Suppressor macrophage treated with lipopolysaccharide for 1 hour (primary cell): ENCODE measurements at regions not wholly inside any gene's neighbourhood (a gene's known extent, or its start where the extent isn't known, plus 50 kb on each side); places are given as distances from the start of the nearest gene placed in this dataset.
A peak's percentile ranks its signal among the peaks of the same experiment; 100 is the strongest.
"Not testable (repeated sequence)": the region's sequence is repeated elsewhere in the genome, so short reads cannot be mapped to it uniquely, and the experiment has no call there.

Source experiments
- DNase-seq, 3 donors: peaks; one replicate each; pipeline ENCODE4 v3.0.0-alpha.2; 2020 to 2022

DNA sequence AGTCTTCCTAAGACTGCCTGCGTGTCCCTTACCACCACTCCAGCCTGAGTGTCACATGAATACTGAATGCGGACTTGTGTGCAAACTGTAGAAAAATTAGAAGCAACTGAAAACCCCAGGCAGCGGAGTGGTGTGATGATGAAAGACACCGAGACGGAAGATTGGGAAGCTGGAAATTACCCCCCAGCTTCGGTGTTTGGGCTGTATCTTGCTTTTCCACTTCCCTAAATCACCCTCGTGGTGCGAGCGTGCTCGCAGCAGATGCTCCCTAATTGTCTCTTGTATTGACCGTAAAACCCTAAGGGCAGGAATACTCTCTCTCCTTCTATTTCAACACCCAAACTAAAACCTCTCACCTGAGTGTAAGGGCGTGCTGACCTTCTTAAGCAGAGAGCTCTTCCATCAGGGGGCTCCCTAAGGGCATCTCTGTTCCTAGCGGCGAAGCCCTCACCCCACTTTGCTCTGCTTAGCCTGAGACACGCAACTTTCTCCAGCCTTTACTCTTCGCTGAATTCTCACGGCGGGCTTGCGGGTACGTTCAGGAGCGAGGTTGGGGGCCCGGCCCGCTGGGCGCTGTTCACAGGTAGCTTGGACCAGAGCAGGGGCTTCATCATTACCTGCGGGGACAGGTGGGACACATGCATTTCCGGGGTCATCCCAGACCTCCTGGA, 62.4 kb downstream of the CRYBB2 start:
- DNase-seq = peak; percentile 59 to 63 (median 61)

DNA sequence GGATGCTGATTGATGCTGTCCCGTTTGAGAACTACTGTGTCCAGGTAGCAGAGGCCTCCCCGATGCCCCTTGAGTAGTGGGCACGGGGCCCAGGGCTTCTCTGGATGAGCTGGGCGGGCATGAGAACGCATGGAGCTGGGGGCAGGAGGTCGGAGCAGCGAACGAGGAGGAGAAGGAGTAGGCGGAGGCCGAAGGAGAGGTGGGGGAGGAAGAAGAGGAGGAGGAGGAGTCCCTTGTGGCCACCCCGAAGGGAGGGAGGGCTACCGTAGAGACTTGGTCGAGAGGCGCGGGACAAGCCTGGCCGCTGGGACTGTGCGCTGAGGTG, 62.9 kb downstream of the CRYBB2 start:
- no peak for DNase-seq

DNA sequence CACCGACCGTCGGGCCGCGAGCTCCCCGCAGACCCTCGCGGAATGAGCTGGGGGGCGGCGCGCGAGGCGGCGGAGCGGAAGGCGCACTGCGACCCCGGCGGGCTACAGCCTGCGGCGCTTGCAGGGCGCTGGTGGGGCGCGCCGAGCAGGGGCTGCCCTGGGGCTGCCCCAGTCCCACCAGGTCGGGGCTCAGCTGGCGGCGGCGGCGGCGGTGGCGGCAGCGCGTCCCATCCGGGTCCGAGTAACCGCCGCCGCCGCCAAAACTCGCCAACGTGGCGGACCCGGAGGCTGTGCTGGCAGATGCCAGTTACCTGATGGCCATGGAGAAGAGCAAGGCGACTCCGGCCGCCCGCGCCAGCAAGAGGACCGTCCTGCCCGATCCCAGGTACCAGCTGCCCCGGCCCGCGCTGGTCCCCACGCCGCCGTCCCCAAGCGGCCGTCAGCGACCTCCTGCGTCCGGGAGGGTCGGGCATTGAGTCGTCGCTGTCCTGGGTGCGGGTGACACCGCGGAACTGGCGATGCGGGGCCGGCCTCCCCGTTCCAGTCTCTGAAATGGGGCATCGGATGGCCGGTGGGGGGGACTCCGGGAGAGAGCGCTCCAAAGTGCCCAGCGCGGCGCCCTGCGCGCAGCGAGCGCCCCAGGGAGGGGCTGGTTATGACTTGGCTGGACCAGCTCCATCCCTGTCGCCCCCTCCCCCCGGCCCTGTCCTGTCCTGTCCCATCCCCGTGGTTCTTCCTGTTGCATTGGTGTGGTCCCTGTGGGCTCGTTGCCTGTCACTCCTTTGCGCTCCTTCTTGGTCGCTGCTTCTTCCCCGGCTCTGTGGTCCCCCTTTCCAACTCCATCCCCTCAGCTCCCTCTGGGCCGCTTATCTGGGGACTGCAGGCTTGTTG, 63.5 kb downstream of the CRYBB2 start:
- DNase-seq = no peak

DNA sequence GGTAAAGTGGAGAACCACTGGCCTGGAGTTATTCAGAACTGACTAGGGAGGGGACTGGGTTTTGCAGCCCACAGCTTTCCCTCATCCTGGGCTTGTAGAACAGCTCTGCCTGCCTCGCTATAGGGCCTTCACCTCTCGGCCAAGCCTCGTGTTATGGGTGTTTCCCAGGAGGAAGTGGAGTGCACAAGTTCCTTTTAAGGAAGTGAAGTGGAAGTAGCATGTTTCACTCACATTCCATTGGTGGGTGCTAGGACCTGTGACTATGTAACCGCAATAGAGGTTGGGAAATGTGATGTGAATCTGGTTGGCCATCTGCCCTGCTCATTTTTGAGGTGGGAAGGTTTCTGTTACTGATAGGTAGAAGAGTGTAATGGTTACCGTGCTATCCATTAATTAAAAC, 69.0 kb downstream of the CRYBB2 start:
- DNase-seq = not testable (repeated sequence)

DNA sequence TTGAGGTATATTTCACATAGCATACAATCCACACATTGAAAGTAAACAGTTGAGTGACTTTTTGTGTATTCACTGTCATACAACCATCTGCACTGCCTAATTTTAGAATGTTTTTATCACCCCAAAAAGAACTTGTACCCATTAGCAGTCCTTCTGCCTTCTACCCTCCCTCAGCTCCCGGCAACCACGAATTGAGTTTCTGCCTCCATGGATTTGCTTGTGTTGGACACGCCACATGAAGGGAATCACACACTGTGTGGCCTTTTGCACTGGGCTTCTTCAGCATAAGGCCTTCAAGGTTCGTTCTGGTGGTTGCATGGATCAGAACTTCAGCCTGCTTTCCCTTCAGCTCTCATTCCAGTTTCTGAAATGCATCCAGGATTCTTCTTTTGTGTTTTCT, 82.5 kb downstream of the CRYBB2 start:
- DNase-seq = not testable (repeated sequence)

DNA sequence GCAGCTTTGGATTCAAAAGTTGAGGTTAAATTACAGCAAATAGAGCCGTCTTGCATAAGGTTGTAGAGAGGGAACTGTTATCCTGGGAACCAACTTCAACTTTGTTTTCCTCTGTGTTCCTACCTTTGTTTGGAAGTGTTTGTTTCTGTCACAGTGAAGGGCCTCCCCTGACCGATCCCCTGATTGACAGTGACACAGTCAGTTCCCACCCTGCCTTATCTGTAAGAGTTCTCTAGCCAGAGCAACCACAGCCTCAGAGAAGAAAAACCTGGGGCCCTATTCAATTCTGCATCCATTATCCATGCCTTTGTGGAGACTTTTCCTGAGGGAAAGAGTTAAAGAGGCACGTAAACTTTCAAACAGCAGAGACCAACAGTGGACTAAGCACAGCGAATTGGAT, 90.1 kb downstream of the CRYBB2 start:
- not testable (repeated sequence) for DNase-seq

DNA sequence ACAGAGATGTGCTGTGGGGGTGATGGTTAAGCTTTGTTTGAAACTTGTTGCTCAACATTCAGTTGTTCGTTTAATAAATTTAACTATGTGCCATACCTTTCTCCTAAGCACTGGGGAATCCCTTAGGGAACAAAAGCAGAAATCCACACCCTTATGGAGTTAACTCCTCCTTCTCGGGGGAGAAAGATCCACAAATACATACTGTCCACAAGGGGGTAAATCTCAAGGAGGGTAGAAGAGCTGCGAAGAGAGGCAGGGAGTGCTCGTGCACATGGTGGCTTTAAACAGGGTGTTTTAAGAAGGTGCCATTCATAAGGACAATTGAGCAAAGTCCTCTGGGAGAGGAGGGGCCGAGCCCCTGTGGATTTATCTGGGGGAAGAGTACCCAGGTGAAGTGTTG, 92.5 kb downstream of the CRYBB2 start:
- DNase-seq = not testable (repeated sequence)

DNA sequence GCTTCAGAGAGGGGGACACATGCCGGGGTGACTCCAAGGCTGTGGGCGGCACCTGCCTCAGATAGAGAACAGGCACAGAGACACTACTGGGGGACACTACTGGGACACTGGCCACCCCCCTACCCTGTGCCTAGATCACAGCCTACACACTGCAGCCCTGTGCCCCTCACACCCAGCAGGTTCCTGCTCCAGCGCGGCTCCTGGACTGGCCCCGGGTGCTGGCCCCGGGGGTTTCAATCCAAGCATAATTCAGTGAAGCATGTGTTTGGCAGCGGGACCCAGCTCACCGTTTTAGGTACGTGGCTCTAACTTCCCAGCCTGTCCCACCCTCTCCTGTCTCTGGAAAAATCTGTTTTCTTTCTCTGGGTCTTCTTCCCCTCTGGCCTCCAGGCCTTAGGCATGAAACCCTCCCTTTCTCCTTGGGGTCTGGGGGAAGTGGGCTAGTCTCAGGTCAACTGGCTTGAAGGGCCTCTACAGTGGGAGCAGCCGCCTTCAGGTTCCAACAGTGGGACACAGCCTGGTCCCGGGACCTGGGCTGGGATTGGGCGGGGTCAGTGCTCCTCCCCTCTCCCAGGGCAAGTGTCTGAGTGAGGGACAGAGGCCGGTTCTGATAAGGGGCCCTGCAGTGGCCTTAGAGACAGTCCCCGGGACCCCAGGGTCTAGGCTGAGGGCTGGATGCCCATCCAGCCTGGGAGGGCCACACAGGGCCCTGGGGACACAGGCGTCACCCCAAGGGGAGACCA, 98.8 kb downstream of the CRYBB2 start:
- DNase-seq = no peak

DNA sequence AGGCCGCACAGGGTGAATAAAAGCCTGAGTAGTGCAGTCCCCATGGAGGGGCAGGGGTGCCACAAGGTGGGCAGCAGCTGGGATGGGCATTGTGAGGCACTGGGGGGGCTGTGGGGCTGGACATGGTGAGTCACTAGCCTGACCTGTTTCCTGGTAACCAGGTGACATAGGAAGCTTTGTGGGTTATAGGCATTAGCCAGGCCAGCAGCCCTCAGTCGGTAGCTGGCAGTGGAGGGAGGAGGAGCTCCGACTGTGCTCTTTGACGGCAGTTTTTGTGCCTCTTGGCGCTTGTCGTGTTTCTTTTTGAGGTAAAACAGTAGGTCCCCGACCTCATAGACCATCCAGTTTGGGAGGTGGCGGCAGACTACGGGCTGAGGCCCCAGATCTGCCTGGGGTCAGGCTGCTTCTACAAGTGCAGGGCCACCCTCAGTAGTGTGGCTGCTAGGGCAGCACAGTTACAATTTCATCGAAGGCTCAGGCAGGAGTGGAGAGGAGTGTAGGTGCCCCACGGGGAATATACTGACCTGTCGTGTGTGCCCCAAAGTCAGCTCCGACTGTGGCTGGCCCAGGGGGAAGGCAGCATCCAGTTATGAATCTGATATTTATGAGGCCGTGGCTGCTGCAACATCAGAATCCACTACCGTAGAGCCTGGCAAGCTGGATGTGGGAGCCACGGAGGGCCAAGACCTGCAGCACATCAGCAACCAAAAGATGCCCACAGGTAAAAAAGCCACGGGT, 107.7 kb downstream of the CRYBB2 start:
- DNase-seq = no peak

DNA sequence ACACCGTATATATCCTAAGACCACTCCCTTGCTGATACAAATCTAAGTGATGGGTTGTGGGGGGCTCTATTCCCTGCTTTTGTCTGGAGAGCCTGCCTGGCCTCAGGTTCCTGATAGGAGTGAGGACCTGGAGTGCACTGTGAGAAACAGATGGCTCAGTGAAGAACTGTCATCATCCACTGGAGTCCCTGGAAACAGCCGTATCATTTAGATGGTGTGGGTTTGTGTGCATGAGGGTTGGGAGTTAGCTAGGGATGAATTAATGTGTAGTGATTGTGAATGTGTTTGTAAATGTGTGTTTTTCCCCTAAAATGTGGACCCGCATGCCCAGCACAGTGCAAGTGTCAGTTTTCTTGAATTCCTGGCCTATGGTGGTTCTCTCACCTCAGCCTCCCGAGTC, 111.6 kb downstream of the CRYBB2 start:
- no peak for DNase-seq

DNA sequence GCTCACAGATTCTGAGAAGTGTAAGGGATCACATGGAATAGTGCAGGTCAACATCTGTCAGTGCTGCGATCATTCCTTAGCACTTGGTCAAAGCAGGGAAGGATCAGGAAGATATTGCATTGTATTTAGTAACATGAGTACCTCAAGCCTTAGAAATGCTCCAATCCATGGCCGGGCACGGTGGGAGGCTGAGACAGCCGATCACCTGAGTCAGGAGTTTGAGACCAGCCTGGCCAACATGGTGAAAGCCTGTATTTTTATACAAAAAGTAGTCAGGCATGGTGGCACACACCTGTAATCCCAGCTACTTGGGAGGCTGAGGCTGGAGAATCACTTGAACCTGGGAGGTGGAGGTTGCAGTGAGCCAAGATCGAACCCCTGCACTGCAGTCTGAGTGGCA, 112.5 kb downstream of the CRYBB2 start:
- DNase-seq = not testable (repeated sequence)

DNA sequence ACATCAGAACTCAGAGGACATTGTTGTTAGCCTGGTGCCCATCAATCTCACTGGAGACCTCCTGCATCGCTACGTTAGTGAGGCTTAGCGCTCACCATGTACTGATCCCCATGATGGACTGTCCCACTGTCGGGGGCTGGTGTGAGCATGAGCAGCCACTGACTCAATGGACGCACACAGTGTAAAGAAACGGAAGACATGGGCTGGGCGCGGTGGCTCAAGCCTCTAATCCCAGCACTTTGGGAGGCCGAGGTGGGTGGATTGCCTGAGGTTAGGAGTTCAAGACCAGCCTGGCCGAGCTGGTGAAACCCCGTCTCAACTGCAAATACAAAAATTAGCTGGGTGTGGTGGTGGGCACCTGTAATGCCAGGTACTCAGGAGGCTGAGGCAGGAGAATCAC, 112.9 kb downstream of the CRYBB2 start:
- no peak for DNase-seq

DNA sequence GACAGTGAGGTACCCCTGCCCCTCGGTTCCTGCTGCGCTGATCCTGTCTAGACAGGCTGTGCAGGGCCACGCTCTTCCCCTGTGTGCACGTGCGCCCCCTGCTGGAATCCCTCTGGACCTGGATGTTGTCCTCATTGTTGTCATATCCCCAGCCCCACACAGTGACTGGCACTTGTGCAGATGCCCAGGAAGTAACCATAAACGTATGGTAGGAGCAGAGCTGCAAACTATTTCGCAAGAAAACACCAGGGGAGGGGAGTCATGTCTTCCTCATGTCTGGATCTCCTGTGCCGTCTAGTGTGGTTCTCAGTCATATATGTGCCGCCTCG, 114.7 kb downstream of the CRYBB2 start:
- peak; percentile 58 to 86 (median 66) for DNase-seq

DNA sequence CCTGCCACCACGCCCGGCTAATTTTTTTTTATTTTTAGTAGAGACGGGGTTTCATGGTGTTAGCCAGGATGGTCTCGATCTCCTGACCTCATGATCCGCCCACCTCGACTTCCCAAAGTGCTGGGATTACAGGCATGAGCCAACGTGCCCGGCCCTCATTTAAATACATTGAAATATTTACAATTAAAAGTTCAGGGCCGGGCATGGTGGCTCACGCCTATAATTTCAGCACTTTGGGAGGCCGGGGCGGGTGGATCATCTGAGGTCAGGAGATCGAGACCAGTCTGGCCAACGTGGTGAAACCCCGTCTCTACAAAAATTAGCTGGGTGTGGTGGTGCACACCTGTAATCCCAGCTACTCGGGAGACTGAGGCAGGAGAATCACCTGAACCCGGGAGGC, 115.2 kb downstream of the CRYBB2 start:
- DNase-seq = not testable (repeated sequence)

DNA sequence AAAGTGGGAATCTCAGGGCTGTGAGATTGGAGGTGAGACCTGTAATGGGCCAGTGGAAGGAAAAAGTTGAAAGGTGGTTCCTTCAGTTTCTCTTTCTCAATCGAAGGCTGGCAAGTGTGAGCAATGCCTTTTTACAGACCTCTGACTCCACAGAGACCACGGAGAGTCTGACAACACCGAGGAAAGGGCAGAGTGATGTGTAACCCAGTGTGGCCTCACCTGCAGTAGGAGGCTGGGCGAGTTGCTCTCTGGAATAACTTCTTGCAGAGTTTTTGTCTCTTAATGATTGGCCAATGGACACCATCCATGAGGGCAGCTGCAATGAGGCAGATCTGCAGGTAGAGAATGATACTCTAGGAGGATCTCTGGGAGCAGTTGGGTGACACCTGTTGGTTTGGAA, 115.8 kb downstream of the CRYBB2 start:
- not testable (repeated sequence) for DNase-seq

DNA sequence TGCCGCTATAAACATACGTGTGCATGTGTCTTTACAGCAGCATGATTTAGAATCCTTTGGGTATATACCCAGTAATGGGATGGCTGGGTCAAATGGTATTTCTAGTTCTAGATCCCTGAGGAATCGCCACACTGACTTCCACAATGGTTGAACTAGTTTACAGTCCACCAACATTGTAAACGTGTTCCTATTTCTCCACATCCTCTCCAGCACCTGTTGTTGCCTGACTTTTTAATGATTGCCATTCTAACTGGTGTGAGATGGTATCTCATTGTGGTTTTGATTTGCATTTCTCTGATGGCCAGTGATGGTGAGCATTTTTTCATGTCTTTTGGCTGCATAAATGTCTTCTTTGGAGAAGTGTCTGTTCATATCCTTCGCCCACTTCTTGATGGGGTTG, 121.1 kb downstream of the CRYBB2 start:
- not testable (repeated sequence) for DNase-seq

DNA sequence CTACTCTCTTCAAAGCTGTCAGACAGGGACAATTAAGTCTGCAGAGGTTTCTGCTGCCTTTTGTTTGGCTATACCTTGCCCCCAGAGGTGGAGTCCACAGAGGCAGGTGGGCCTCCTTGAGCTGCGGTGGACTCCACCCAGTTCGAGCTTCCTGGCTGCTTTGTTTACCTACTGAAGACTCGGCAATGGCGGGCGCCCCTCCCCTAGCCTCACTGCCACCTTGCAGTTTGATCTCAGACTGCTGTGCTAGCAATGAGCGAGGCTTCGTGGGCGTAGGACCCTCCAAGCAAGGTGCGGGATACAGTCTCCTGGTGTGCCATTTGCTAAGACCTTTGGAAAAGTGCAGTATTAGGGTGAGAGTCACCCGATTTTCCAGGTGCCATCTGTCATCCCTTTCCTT, 124.9 kb downstream of the CRYBB2 start:
- DNase-seq = not testable (repeated sequence)

DNA sequence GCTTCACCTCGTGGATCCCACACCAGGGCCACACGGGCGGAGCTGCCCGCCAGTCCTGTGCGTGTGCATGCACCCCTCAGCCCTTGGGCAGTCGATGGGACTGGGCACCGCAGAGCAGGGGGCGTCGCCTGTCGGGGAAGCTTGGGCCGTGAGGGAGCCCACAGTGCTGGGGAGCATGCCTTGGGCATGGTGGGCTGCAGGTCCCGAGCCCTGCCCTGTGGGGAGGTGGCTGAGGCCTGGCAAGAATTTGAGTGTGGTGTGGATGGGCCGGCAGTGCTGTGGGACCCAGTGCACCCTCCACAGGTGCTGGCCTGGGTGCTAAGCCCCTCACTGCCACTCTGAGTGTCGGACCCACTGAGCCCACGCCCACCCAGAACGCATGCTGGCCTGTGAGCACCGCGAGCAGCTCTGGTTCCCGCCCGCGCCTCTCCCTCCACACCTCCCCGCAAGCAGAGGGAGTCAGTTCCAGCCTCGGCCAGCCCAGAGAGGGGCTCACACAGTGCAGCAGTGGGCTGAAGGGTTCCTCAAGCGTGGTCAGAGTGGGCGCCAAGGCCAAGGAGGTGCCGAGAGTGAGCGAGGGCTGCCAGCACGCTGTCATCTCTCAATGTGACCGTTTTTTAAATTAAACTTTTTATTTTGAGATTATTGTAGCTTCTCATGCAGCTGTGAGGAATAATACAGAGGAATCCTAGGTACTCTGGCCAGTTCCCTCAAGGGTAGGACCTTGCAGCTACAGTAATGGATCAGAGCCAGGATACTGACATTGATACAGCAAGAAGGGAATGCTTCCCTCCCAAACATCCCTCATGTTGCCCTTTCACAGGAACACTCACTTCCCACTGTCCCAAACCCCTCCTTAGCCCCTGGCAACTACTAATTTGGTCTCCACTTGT, 127.7 kb downstream of the CRYBB2 start:
- no peak for DNase-seq

DNA sequence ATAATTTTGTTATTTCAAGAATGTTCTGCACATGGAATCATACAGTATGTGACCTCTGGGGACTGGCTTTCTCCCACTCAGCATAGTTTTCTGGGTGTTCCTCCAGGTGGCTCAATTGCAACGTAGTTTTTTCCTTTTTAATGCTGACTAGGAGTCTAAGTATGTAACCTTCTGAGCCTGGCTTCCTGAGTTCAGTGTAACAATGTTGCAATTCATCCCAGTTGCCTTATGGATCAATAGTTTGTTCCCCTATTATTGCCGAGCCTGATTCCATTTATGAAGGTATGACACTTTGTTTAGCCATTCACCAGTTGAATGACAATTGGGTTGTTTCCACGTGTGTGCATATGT, 128.3 kb downstream of the CRYBB2 start:
- no peak for DNase-seq

DNA sequence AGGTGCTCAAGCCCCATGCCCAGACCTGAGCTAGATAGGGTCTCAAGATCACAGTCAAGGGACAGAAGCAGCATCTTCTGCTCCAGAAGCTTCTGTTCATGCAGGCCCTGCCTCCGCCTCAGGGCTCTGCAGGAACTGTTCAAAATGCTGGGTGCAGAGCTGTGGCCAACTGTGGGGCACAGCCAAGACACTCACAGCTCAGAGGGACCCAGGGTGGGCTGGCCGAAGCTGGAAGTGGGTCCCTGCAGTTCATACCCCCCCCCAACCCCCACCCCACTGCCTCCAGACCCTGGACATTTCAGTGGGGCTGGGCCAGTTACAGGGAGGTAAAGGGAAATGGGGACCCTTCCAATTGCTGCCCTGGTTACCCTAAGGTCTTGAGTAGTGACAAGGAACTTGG, 129.0 kb downstream of the CRYBB2 start:
- no peak for DNase-seq

DNA sequence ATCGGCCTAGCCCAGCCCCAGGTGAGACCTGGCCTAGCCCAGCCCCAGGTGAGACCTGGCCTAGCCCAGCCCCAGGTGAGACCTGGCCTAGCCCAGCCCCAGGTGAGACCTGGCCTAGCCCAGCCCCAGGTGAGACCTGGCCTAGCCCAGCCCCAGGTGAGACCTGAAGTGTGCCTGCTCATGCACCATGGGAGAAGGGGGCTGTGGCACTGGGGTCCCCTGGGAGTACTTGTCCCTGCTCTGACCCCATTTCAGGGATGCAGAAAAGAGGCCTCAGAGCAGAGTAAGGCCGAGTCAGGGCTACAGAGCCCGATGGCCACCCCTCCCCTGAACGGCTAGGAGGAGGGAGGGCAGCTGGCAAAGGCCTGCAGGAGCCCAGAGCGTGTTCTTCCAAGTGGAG, 129.6 kb downstream of the CRYBB2 start:
- not testable (repeated sequence) for DNase-seq

DNA sequence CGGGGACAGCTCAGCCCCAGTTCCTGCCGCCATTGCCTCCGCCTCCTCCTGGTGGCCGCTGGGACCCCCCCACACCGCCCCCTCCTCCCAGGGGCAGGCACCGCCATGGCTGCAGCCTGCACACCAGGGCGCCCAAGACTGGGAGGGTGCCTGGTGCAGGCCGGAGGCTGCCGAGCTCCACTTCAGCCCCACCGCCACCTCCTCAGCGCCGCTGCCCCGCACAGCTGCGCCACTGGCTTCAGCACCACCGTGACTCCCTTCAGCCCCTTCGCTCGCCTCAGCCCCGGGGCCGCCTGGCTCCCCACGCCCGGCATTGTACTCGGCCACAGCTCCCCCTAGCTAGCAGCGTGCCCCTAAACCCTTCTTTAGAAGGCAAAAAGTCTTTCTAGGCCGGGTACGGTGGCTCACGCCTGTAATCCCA, 131.1 kb downstream of the CRYBB2 start:
- no peak for DNase-seq
